Central memory CD8-positive, alpha-beta T cell (primary cell): ENCODE measurements at regions not wholly inside any gene's neighbourhood (a gene's known extent, or its start where the extent isn't known, plus 50 kb on each side); places are given as distances from the start of the nearest gene placed in this dataset.
A peak's percentile ranks its signal among the peaks of the same experiment; 100 is the strongest.
"Not testable (repeated sequence)": the region's sequence is repeated elsewhere in the genome, so short reads cannot be mapped to it uniquely, and the experiment has no call there.

Source experiments
- ATAC-seq: fragments of 150-1000 bp; cut with Tn5 transposase; replicated peaks from 2 replicates; pipeline ENCODE4 v1.10.0; 2022; ENCODE audit warnings: mild to moderate bottlenecking, moderate FRiP score, moderate number of reproducible peaks; ENCODE audit not compliant: poor library complexity, severe bottlenecking; ENCODE audit errors: extremely low read depth
- DNase-seq, 2 donors: peaks; one replicate each; pipeline ENCODE4 v3.0.0; 2021; ENCODE audit warnings: low spot score in 2 of 2
- H3K27ac Mint-ChIP-seq: one replicate; pipeline ENCODE4 v1.8.0; 2022; ENCODE audit warnings: low read depth, mild to moderate bottlenecking, moderate library complexity, mixed read lengths
- H3K27me3 Mint-ChIP-seq: one replicate; pipeline ENCODE4 v1.8.0; 2022; ENCODE audit warnings: mixed read lengths
- H3K36me3 Mint-ChIP-seq: one replicate; pipeline ENCODE4 v1.8.0; 2022; ENCODE audit warnings: mild to moderate bottlenecking, moderate library complexity, mixed read lengths; ENCODE audit not compliant: insufficient read depth
- H3K4me1 Mint-ChIP-seq: one replicate; pipeline ENCODE4 v1.8.0; 2022; ENCODE audit warnings: mixed read lengths
- H3K4me3 Mint-ChIP-seq: one replicate; pipeline ENCODE4 v1.8.0; 2022; ENCODE audit warnings: mild to moderate bottlenecking, moderate library complexity, mixed read lengths
- H3K9me3 Mint-ChIP-seq: one replicate; pipeline ENCODE4 v1.8.0; 2022; ENCODE audit warnings: mixed read lengths

GRCh38 chr13:84129966-84130365, 247.7 kb upstream of the SLITRK1 start:
- no peaks in the 10 kb centered on the region for H3K9me3 Mint-ChIP-seq
- no peaks in the 10 kb centered on the region for H3K27me3 Mint-ChIP-seq
- H3K4me1 Mint-ChIP-seq, result peaks cover 8% of the 10 kb centered on the region
- H3K36me3 Mint-ChIP-seq, result peaks cover 2% of the 10 kb centered on the region
- no peak overlapping the region for H3K27ac Mint-ChIP-seq
- no peak for ATAC-seq
- DNase-seq, result no peak
- H3K4me3 Mint-ChIP-seq, result no peak overlapping the region

GRCh38 chr13:84127597-84128128, 245.4 kb upstream of the SLITRK1 start:
- Mint-ChIP-seq H3K36me3 (peaks cover 2% of the 10 kb centered on the region), H3K27me3 (no peaks in the 10 kb centered on the region), H3K4me3 (no peak overlapping the region), H3K27ac (no peak overlapping the region), H3K4me1 (peaks cover 8% of the 10 kb centered on the region), H3K9me3 (no peaks in the 10 kb centered on the region)
- ATAC-seq, result no peak
- DNase-seq, result no peak

GRCh38 chr13:84126671-84127171, 244.4 kb upstream of the SLITRK1 start:
- peaks cover 2% of the 10 kb centered on the region for H3K36me3 Mint-ChIP-seq
- ATAC-seq (peak; percentile 64), DNase-seq (peak in 1 of 2 donors; percentile 25)
- H3K4me3 Mint-ChIP-seq, result no peak overlapping the region
- peaks cover 8% of the 10 kb centered on the region for H3K4me1 Mint-ChIP-seq
- no peak overlapping the region for H3K27ac Mint-ChIP-seq
- H3K9me3 Mint-ChIP-seq, result no peaks in the 10 kb centered on the region
- no peaks in the 10 kb centered on the region for H3K27me3 Mint-ChIP-seq

GRCh38 chr13:84121456-84121855, 239.2 kb upstream of the SLITRK1 start:
- H3K4me3 Mint-ChIP-seq, result no peak overlapping the region
- DNase-seq, result no peak
- no peaks in the 10 kb centered on the region for H3K36me3 Mint-ChIP-seq
- H3K4me1 Mint-ChIP-seq, result peaks cover 1% of the 10 kb centered on the region
- no peak for ATAC-seq
- H3K27ac Mint-ChIP-seq, result no peak overlapping the region
- H3K9me3 Mint-ChIP-seq, result no peaks in the 10 kb centered on the region
- no peaks in the 10 kb centered on the region for H3K27me3 Mint-ChIP-seq

- no peak for ATAC-seq
These were observed 236.7 kb upstream of the SLITRK1 start for GRCh38 chr13:84118839-84119409.

GRCh38 chr13:84098273-84098672, 216.0 kb upstream of the SLITRK1 start:
- ATAC-seq (no peak), DNase-seq (no peak)
- Mint-ChIP-seq H3K27me3 (no peaks in the 10 kb centered on the region), H3K36me3 (peaks cover 3% of the 10 kb centered on the region), H3K27ac (no peak overlapping the region), H3K9me3 (no peaks in the 10 kb centered on the region), H3K4me3 (peak overlapping the region; percentile 12), H3K4me1 (peaks cover 5% of the 10 kb centered on the region)

More at GRCh38 chr13:84118839-84119409, 236.7 kb upstream of the SLITRK1 start:
- DNase-seq, result no peak
- no peaks in the 10 kb centered on the region for H3K27me3 Mint-ChIP-seq
- no peak overlapping the region for H3K27ac Mint-ChIP-seq
- no peaks in the 10 kb centered on the region for H3K4me1 Mint-ChIP-seq
- H3K4me3 Mint-ChIP-seq, result no peak overlapping the region
- H3K9me3 Mint-ChIP-seq, result no peaks in the 10 kb centered on the region
- H3K36me3 Mint-ChIP-seq, result no peaks in the 10 kb centered on the region

GRCh38 chr13:84097148-84097547, 214.9 kb upstream of the SLITRK1 start:
- Mint-ChIP-seq H3K4me3 (no peak overlapping the region), H3K36me3 (peaks cover 3% of the 10 kb centered on the region), H3K27ac (no peak overlapping the region), H3K9me3 (no peaks in the 10 kb centered on the region), H3K27me3 (no peaks in the 10 kb centered on the region), H3K4me1 (peaks cover 5% of the 10 kb centered on the region)
- ATAC-seq (no peak), DNase-seq (no peak)

- Mint-ChIP-seq H3K4me1 (peaks cover 5% of the 10 kb centered on the region), H3K27me3 (no peaks in the 10 kb centered on the region), H3K27ac (no peak overlapping the region), H3K4me3 (no peak overlapping the region), H3K36me3 (peaks cover 3% of the 10 kb centered on the region), H3K9me3 (no peaks in the 10 kb centered on the region)
- no peak for DNase-seq
- no peak for ATAC-seq
These were observed 213.9 kb upstream of the SLITRK1 start for GRCh38 chr13:84096216-84096615.

- DNase-seq (no peak), ATAC-seq (no peak)
- no peaks in the 10 kb centered on the region for H3K9me3 Mint-ChIP-seq
- no peak overlapping the region for H3K4me3 Mint-ChIP-seq
- peaks cover 2% of the 10 kb centered on the region for H3K36me3 Mint-ChIP-seq
- peaks cover 4% of the 10 kb centered on the region for H3K4me1 Mint-ChIP-seq
- no peaks in the 10 kb centered on the region for H3K27me3 Mint-ChIP-seq
- no peak overlapping the region for H3K27ac Mint-ChIP-seq
These were observed 206.7 kb upstream of the SLITRK1 start for GRCh38 chr13:84088996-84089395.

GRCh38 chr13:84086847-84087162, 204.5 kb upstream of the SLITRK1 start:
- H3K4me3 Mint-ChIP-seq, result peak overlapping the region; percentile 48
- no peak overlapping the region for H3K27ac Mint-ChIP-seq
- no peak for DNase-seq
- H3K4me1 Mint-ChIP-seq, result peaks cover 4% of the 10 kb centered on the region
- H3K27me3 Mint-ChIP-seq, result no peaks in the 10 kb centered on the region
- ATAC-seq, result peak; percentile 22
- H3K9me3 Mint-ChIP-seq, result no peaks in the 10 kb centered on the region
- peaks cover 2% of the 10 kb centered on the region for H3K36me3 Mint-ChIP-seq

- peak; percentile 41 for ATAC-seq
- peak overlapping the region; percentile 73 for H3K4me3 Mint-ChIP-seq
- H3K27ac Mint-ChIP-seq, H3K4me1 Mint-ChIP-seq, H3K36me3 Mint-ChIP-seq, H3K27me3 Mint-ChIP-seq, H3K9me3 Mint-ChIP-seq, DNase-seq: not testable (repeated sequence)
These were observed 204.0 kb upstream of the SLITRK1 start for GRCh38 chr13:84086098-84086846.

GRCh38 chr13:84082462-84082861, 200.2 kb upstream of the SLITRK1 start:
- Mint-ChIP-seq H3K9me3 (no peaks in the 10 kb centered on the region), H3K4me3 (no peak overlapping the region), H3K27ac (no peak overlapping the region), H3K27me3 (no peaks in the 10 kb centered on the region), H3K4me1 (no peaks in the 10 kb centered on the region), H3K36me3 (peaks cover 2% of the 10 kb centered on the region)
- ATAC-seq (no peak), DNase-seq (no peak)
